ENCODE measurements at regions not wholly inside any gene's neighbourhood (a gene's known extent, or its start where the extent isn't known, plus 50 kb on each side); places are given as distances from the start of the nearest gene placed in this dataset.

GRCh38 chr16:9602189-9602588 is 510.7 kb downstream of the HAPSTR1 start:
- TF ChIP-seq POLR2A (IDR thresholded peaks at IDR 0.05), result no peak
- TF ChIP-seq, protein P1, sequence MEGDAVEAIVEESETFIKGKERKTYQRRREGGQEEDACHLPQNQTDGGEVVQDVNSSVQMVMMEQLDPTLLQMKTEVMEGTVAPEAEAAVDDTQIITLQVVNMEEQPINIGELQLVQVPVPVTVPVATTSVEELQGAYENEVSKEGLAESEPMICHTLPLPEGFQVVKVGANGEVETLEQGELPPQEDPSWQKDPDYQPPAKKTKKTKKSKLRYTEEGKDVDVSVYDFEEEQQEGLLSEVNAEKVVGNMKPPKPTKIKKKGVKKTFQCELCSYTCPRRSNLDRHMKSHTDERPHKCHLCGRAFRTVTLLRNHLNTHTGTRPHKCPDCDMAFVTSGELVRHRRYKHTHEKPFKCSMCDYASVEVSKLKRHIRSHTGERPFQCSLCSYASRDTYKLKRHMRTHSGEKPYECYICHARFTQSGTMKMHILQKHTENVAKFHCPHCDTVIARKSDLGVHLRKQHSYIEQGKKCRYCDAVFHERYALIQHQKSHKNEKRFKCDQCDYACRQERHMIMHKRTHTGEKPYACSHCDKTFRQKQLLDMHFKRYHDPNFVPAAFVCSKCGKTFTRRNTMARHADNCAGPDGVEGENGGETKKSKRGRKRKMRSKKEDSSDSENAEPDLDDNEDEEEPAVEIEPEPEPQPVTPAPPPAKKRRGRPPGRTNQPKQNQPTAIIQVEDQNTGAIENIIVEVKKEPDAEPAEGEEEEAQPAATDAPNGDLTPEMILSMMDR (IDR thresholded peaks at IDR 0.05), result no peak

Measured in body of pancreas (tissue), 4 donors.